ENCODE measurements at regions not wholly inside any gene's neighbourhood (a gene's known extent, or its start where the extent isn't known, plus 50 kb on each side); places are given as distances from the start of the nearest gene placed in this dataset.

DNA sequence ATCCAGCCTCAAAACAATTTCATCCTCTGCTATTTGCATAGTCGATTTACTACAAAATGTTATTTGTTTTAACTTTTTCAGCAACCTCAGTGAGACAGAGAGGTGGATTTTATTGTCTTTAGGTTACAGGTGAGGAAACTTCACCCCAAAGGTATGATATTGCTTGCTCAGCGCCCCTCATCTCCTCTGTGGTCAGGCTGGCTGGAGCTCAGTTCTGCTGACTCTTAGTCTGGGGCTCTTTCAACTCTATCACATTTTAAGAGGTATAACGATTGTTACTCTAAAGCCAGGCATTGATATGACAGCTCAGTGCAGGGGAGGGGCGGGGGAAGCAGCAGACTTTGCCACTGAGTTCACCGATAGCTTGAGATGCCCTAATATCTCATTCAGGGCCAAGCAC lies 103.0 kb upstream of the DPH6 start:
- H3K9me3 Mint-ChIP-seq (ENCODE audit: unreplicated experiment), result no peaks in the 10 kb centered on the region
- H3K36me3 Mint-ChIP-seq (ENCODE audit: insufficient read depth, unreplicated experiment), result no peaks in the 10 kb centered on the region
- no peak overlapping the region for H3K27ac Mint-ChIP-seq (ENCODE audit: unreplicated experiment)
- H3K4me1 Mint-ChIP-seq (ENCODE audit: low read depth, unreplicated experiment), result peaks cover 9% of the 10 kb centered on the region
- ChIA-PET CTCF (no interaction called here), POLR2A (no interaction called here)
- intact Hi-C loops (cut with micrococcal nuclease; ENCODE audit: unreplicated experiment), result no loop called here
- no peak for DNase-seq
- Histone ChIP-seq H3K4me3 (ENCODE audit: low read depth, low read length) (no peak overlapping the region), H3K4me1 (peaks cover 6% of the 10 kb centered on the region; the same call in 1 of the 2 replicates), H3K36me3 (ENCODE audit: control insufficient read depth, insufficient read depth, low read length) (no peaks in the 10 kb centered on the region), H3K9me3 (no peaks in the 10 kb centered on the region), H3K27me3 (replicated peaks; ENCODE audit: control insufficient read depth, insufficient read depth, low read length) (no peaks in the 10 kb centered on the region)
- H3K27me3 Mint-ChIP-seq (ENCODE audit: insufficient read depth, unreplicated experiment), result no peaks in the 10 kb centered on the region
- no peak overlapping the region for H3K4me3 Mint-ChIP-seq (ENCODE audit: unreplicated experiment)
- TF ChIP-seq, protein P1, sequence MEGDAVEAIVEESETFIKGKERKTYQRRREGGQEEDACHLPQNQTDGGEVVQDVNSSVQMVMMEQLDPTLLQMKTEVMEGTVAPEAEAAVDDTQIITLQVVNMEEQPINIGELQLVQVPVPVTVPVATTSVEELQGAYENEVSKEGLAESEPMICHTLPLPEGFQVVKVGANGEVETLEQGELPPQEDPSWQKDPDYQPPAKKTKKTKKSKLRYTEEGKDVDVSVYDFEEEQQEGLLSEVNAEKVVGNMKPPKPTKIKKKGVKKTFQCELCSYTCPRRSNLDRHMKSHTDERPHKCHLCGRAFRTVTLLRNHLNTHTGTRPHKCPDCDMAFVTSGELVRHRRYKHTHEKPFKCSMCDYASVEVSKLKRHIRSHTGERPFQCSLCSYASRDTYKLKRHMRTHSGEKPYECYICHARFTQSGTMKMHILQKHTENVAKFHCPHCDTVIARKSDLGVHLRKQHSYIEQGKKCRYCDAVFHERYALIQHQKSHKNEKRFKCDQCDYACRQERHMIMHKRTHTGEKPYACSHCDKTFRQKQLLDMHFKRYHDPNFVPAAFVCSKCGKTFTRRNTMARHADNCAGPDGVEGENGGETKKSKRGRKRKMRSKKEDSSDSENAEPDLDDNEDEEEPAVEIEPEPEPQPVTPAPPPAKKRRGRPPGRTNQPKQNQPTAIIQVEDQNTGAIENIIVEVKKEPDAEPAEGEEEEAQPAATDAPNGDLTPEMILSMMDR (IDR thresholded peaks at IDR 0.05; ENCODE audit: insufficient read depth in 1 of 2, low read depth in 1 of 2, low read length in 1 of 2, severe bottlenecking in 1 of 2, unreplicated experiment in 1 of 2), result no peak
- BruUV-seq (replicated peaks), result no TSS peak

DNA sequence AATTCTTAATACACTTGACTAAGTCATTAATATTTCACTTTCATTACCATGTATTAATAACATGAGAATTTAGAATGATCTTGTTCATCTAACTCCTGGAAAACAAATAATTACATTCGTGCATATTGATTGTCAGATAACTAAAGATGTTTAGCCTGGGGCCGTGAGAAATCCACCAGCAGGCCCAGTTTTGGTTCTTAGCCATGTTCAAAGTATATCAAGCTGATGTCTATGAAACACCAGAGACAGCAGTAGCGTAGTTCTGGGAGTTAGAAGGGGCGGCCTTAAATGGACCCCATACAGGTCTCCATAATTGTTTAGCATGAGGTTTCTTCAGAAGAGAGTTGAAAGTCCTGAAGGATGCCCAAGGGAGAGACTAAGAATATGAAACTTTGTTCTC lies 103.6 kb upstream of the DPH6 start:
- POLR2A ChIA-PET, result no interaction called here
- no peak overlapping the region for H3K27ac Mint-ChIP-seq (ENCODE audit: unreplicated experiment)
- CTCF ChIA-PET, result no interaction called here
- no peak overlapping the region for H3K4me3 Mint-ChIP-seq (ENCODE audit: unreplicated experiment)
- Histone ChIP-seq H3K27me3 (replicated peaks; ENCODE audit: control insufficient read depth, insufficient read depth, low read length) (no peaks in the 10 kb centered on the region), H3K9me3 (no peaks in the 10 kb centered on the region), H3K4me1 (peaks cover 12% of the 10 kb centered on the region; the same call in 1 of the 2 replicates), H3K4me3 (ENCODE audit: low read depth, low read length) (no peak overlapping the region), H3K36me3 (ENCODE audit: control insufficient read depth, insufficient read depth, low read length) (no peaks in the 10 kb centered on the region)
- H3K36me3 Mint-ChIP-seq (ENCODE audit: insufficient read depth, unreplicated experiment), result no peaks in the 10 kb centered on the region
- TF ChIP-seq, protein P1 (IDR thresholded peaks at IDR 0.05; ENCODE audit: insufficient read depth in 1 of 2, low read depth in 1 of 2, low read length in 1 of 2, severe bottlenecking in 1 of 2, unreplicated experiment in 1 of 2), result no peak
- H3K27me3 Mint-ChIP-seq (ENCODE audit: insufficient read depth, unreplicated experiment), result no peaks in the 10 kb centered on the region
- intact Hi-C loops (cut with micrococcal nuclease; ENCODE audit: unreplicated experiment), result no loop called here
- H3K4me1 Mint-ChIP-seq (ENCODE audit: low read depth, unreplicated experiment), result peaks cover 9% of the 10 kb centered on the region
- BruUV-seq (replicated peaks), result no TSS peak
- no peaks in the 10 kb centered on the region for H3K9me3 Mint-ChIP-seq (ENCODE audit: unreplicated experiment)
- no peak for DNase-seq

DNA sequence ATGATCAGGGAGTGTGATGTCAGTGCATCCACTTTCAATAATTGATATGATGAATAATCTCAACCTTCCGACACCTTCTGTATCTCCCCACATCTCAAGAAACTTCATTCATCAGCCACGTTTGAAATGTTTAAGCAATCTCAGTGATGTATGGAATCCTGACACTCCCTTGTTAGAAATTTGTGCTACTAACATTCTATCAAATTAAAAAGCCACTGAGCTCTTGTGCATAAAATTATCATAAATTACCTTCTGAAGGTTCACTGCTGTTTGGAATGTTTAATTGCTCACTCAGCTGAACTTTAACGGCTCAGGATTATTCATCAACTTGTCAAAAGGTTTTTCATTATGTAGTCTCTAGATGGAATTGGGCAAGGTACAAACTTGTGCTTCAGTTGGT lies 108.4 kb upstream of the DPH6 start:
- Mint-ChIP-seq H3K27me3 (ENCODE audit: insufficient read depth, unreplicated experiment) (no peaks in the 10 kb centered on the region), H3K9me3 (ENCODE audit: unreplicated experiment) (no peaks in the 10 kb centered on the region), H3K4me1 (ENCODE audit: low read depth, unreplicated experiment) (peaks cover 9% of the 10 kb centered on the region), H3K27ac (ENCODE audit: unreplicated experiment) (no peak overlapping the region), H3K36me3 (ENCODE audit: insufficient read depth, unreplicated experiment) (no peaks in the 10 kb centered on the region), H3K4me3 (ENCODE audit: unreplicated experiment) (no peak overlapping the region)
- Histone ChIP-seq H3K4me1 (peaks cover 18% of the 10 kb centered on the region; the same call in 1 of the 2 replicates), H3K27me3 (replicated peaks; ENCODE audit: control insufficient read depth, insufficient read depth, low read length) (no peaks in the 10 kb centered on the region), H3K36me3 (ENCODE audit: control insufficient read depth, insufficient read depth, low read length) (no peaks in the 10 kb centered on the region), H3K9me3 (no peaks in the 10 kb centered on the region), H3K4me3 (ENCODE audit: low read depth, low read length) (no peak overlapping the region)
- no TSS peak for BruUV-seq (replicated peaks)
- TF ChIP-seq, protein P1 (IDR thresholded peaks at IDR 0.05; ENCODE audit: insufficient read depth in 1 of 2, low read depth in 1 of 2, low read length in 1 of 2, severe bottlenecking in 1 of 2, unreplicated experiment in 1 of 2), result no peak
- ChIA-PET CTCF (no interaction called here), POLR2A (no interaction called here)
- no peak for DNase-seq
- intact Hi-C loops (cut with micrococcal nuclease; ENCODE audit: unreplicated experiment), result no loop called here

All from Caco-2 (cell line).